NCI-H510A treated with DMSO at 0.1 percent for 48 hours (cell line): ENCODE measurements at regions not wholly inside any gene's neighbourhood (a gene's known extent, or its start where the extent isn't known, plus 50 kb on each side); places are given as distances from the start of the nearest gene placed in this dataset.
"Not testable (repeated sequence)": the region's sequence is repeated elsewhere in the genome, so short reads cannot be mapped to it uniquely, and the experiment has no call there.

Experiments
- DNase-seq: peaks from one replicate; lab custom pipeline; 2025; lab: John Stamatoyannopoulos, UW

- no peak for DNase-seq
These were observed 312.7 kb upstream of the CCL2 start for GRCh38 chr17:33942414-33942813.

- DNase-seq: no peak
These were observed 310.7 kb upstream of the CCL2 start for GRCh38 chr17:33944412-33944811.

- DNase-seq: no peak
These were observed 310.3 kb upstream of the CCL2 start for GRCh38 chr17:33944826-33945225.

- no peak for DNase-seq
These were observed 309.2 kb upstream of the CCL2 start for GRCh38 chr17:33945646-33946546.

GRCh38 chr17:33947762-33948161 is 307.3 kb upstream of the CCL2 start:
- no peak for DNase-seq

GRCh38 chr17:33948309-33948708 is 306.8 kb upstream of the CCL2 start:
- no peak for DNase-seq

- DNase-seq: no peak
These were observed 306.0 kb upstream of the CCL2 start for GRCh38 chr17:33949100-33949499.

GRCh38 chr17:33950061-33950460 is 305.0 kb upstream of the CCL2 start:
- no peak for DNase-seq

- DNase-seq: no peak
These were observed 302.7 kb upstream of the CCL2 start for GRCh38 chr17:33952425-33952824.

GRCh38 chr17:33954597-33954996 is 300.5 kb upstream of the CCL2 start:
- no peak for DNase-seq

- no peak for DNase-seq
These were observed 299.6 kb upstream of the CCL2 start for GRCh38 chr17:33955461-33955860.

GRCh38 chr17:33959098-33959497 is 296.0 kb upstream of the CCL2 start:
- not testable (repeated sequence) for DNase-seq

- DNase-seq: no peak
These were observed 292.0 kb upstream of the CCL2 start for GRCh38 chr17:33962857-33963655.

GRCh38 chr17:33964344-33964979 is 290.6 kb upstream of the CCL2 start:
- no peak for DNase-seq

- DNase-seq: no peak
These were observed 288.6 kb upstream of the CCL2 start for GRCh38 chr17:33966410-33967059.

- no peak for DNase-seq
These were observed 287.3 kb upstream of the CCL2 start for GRCh38 chr17:33967608-33968349.

- DNase-seq: no peak
These were observed 286.6 kb upstream of the CCL2 start for GRCh38 chr17:33968350-33969044.

- no peak for DNase-seq
These were observed 284.8 kb upstream of the CCL2 start for GRCh38 chr17:33970279-33970678.

GRCh38 chr17:33972763-33973162 is 282.3 kb upstream of the CCL2 start:
- no peak for DNase-seq

GRCh38 chr17:33973491-33973890 is 281.6 kb upstream of the CCL2 start:
- DNase-seq: no peak

GRCh38 chr17:33974276-33974675 is 280.8 kb upstream of the CCL2 start:
- no peak for DNase-seq
